IPS-20b (cell line): ENCODE measurements at regions not wholly inside any gene's neighbourhood (a gene's known extent, or its start where the extent isn't known, plus 50 kb on each side); places are given as distances from the start of the nearest gene placed in this dataset.

Experiments used
- H3K27ac ChIP-seq: one replicate; pipeline ENCODE4 v1.5.1; 2013; ENCODE audit warnings: low read length
- H3K27me3 ChIP-seq: 2 replicates; pipeline ENCODE4 v1.6.1; 2013; ENCODE audit warnings: mild to moderate bottlenecking, low read length, inconsistent platforms; ENCODE audit not compliant: insufficient read depth
- H3K36me3 ChIP-seq: 2 replicates; pipeline ENCODE4 v1.6.1; 2013; ENCODE audit warnings: low read depth, mild to moderate bottlenecking, inconsistent platforms, low read length, moderate library complexity; ENCODE audit not compliant: insufficient read depth
- H3K4me1 ChIP-seq: 2 replicates; pipeline ENCODE4 v1.6.1; 2013; ENCODE audit warnings: mild to moderate bottlenecking, control low read depth, inconsistent platforms, low read length, moderate library complexity; ENCODE audit not compliant: insufficient read depth
- H3K4me3 ChIP-seq: 2 replicates; pipeline ENCODE4 v1.5.1; 2013; ENCODE audit warnings: mild to moderate bottlenecking, low read length, inconsistent platforms
- H3K9ac ChIP-seq: 2 replicates; pipeline ENCODE4 v1.6.1; 2013; ENCODE audit warnings: low read depth, mild to moderate bottlenecking, inconsistent platforms, low read length, moderate library complexity
- H3K9me3 ChIP-seq: 2 replicates; pipeline ENCODE4 v1.6.1; 2013; ENCODE audit warnings: mild to moderate bottlenecking, low read depth, low read length, inconsistent platforms; ENCODE audit not compliant: insufficient read depth

GRCh38 chr2:67038195-67038594, 358.9 kb upstream of the ETAA1 start:
- no peaks in the 10 kb centered on the region for H3K4me1 ChIP-seq
- no peak overlapping the region for H3K27ac ChIP-seq
- no peak overlapping the region for H3K9ac ChIP-seq
- H3K27me3 ChIP-seq = no peaks in the 10 kb centered on the region
- H3K36me3 ChIP-seq = no peaks in the 10 kb centered on the region
- H3K9me3 ChIP-seq = no peaks in the 10 kb centered on the region
- H3K4me3 ChIP-seq = no peak overlapping the region

DNA sequence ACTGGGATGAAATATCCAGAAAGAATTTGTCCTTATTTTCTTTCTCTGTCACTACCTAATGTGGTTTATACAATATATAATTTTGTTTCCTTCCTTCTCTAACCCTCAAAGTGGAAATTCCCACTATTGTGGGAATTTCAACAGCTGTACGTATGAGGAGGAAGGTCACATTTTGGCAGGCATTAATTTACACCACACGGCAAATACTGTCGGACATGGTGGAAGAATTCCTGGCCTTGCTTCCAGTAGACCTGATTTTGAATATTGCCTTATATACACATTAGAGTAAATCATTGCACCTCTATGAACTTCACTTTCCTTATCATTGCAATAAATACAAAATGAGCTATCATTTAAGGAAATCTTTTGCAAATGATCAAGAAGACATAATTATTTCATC, 358.1 kb upstream of the ETAA1 start:
- Histone ChIP-seq H3K4me1 (no peaks in the 10 kb centered on the region), H3K27me3 (no peaks in the 10 kb centered on the region), H3K9ac (no peak overlapping the region), H3K4me3 (no peak overlapping the region), H3K36me3 (no peaks in the 10 kb centered on the region), H3K9me3 (no peaks in the 10 kb centered on the region), H3K27ac (no peak overlapping the region)

DNA sequence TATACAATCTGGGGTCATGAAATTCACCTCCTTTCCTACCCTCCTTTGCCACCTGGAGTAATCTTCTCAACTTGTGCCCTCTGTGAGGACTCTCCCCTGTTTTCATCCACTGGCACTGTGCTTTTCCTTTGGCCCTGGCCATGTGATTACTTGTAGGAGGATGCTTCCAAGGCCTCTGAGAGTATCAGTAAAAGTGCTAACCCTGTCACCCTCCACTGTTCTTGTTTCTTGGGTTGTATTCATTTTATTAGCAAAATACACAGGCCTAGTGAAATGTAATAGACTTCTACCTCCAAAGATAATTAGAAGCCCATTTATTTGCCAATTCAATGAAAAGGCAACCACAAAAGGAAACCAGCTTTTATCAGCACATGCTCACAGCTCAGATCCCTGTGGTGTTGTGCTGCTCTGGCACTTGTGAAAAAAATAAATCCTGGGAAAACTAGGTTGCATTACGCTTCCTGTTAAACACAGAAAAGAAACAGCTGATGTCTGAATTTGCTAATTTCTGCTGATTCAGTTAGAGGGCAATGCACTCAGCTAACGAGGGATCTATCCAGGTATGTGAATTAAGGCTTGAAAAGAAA, 357.5 kb upstream of the ETAA1 start:
- Histone ChIP-seq H3K36me3 (no peaks in the 10 kb centered on the region), H3K27ac (no peak overlapping the region), H3K9me3 (no peaks in the 10 kb centered on the region), H3K9ac (no peak overlapping the region), H3K4me3 (no peak overlapping the region), H3K27me3 (no peaks in the 10 kb centered on the region), H3K4me1 (no peaks in the 10 kb centered on the region)

- no peaks in the 10 kb centered on the region for H3K9me3 ChIP-seq
- H3K4me1 ChIP-seq = no peaks in the 10 kb centered on the region
- H3K36me3 ChIP-seq = no peaks in the 10 kb centered on the region
- H3K4me3 ChIP-seq = no peak overlapping the region
- H3K9ac ChIP-seq = no peak overlapping the region
- no peak overlapping the region for H3K27ac ChIP-seq
- H3K27me3 ChIP-seq = no peaks in the 10 kb centered on the region
These were observed 356.1 kb upstream of the ETAA1 start for GRCh38 chr2:67041051-67041450.

- H3K9ac ChIP-seq = no peak overlapping the region
- no peaks in the 10 kb centered on the region for H3K9me3 ChIP-seq
- H3K4me1 ChIP-seq = no peaks in the 10 kb centered on the region
- no peak overlapping the region for H3K27ac ChIP-seq
- no peak overlapping the region for H3K4me3 ChIP-seq
- no peaks in the 10 kb centered on the region for H3K27me3 ChIP-seq
- no peaks in the 10 kb centered on the region for H3K36me3 ChIP-seq
These were observed 353.2 kb upstream of the ETAA1 start for GRCh38 chr2:67043781-67044478.

GRCh38 chr2:67046591-67046990, 350.5 kb upstream of the ETAA1 start:
- Histone ChIP-seq H3K36me3 (no peaks in the 10 kb centered on the region), H3K4me3 (no peak overlapping the region), H3K4me1 (no peaks in the 10 kb centered on the region), H3K27me3 (no peaks in the 10 kb centered on the region), H3K27ac (no peak overlapping the region), H3K9ac (no peak overlapping the region), H3K9me3 (no peaks in the 10 kb centered on the region)

- Histone ChIP-seq H3K27ac (no peak overlapping the region), H3K9ac (no peak overlapping the region), H3K27me3 (no peaks in the 10 kb centered on the region), H3K4me1 (no peaks in the 10 kb centered on the region), H3K9me3 (no peaks in the 10 kb centered on the region), H3K4me3 (no peak overlapping the region), H3K36me3 (no peaks in the 10 kb centered on the region)
These were observed 348.8 kb upstream of the ETAA1 start for GRCh38 chr2:67048314-67048713.

- Histone ChIP-seq H3K4me3 (no peak overlapping the region), H3K4me1 (no peaks in the 10 kb centered on the region), H3K27ac (no peak overlapping the region), H3K9ac (no peak overlapping the region), H3K36me3 (no peaks in the 10 kb centered on the region), H3K9me3 (no peaks in the 10 kb centered on the region), H3K27me3 (no peaks in the 10 kb centered on the region)
These were observed 346.5 kb upstream of the ETAA1 start for GRCh38 chr2:67050622-67051021.

GRCh38 chr2:67054728-67055127, 342.4 kb upstream of the ETAA1 start:
- H3K27ac ChIP-seq = no peak overlapping the region
- no peak overlapping the region for H3K4me3 ChIP-seq
- H3K27me3 ChIP-seq = no peaks in the 10 kb centered on the region
- no peaks in the 10 kb centered on the region for H3K36me3 ChIP-seq
- H3K4me1 ChIP-seq = no peaks in the 10 kb centered on the region
- H3K9ac ChIP-seq = no peak overlapping the region
- H3K9me3 ChIP-seq = no peaks in the 10 kb centered on the region

DNA sequence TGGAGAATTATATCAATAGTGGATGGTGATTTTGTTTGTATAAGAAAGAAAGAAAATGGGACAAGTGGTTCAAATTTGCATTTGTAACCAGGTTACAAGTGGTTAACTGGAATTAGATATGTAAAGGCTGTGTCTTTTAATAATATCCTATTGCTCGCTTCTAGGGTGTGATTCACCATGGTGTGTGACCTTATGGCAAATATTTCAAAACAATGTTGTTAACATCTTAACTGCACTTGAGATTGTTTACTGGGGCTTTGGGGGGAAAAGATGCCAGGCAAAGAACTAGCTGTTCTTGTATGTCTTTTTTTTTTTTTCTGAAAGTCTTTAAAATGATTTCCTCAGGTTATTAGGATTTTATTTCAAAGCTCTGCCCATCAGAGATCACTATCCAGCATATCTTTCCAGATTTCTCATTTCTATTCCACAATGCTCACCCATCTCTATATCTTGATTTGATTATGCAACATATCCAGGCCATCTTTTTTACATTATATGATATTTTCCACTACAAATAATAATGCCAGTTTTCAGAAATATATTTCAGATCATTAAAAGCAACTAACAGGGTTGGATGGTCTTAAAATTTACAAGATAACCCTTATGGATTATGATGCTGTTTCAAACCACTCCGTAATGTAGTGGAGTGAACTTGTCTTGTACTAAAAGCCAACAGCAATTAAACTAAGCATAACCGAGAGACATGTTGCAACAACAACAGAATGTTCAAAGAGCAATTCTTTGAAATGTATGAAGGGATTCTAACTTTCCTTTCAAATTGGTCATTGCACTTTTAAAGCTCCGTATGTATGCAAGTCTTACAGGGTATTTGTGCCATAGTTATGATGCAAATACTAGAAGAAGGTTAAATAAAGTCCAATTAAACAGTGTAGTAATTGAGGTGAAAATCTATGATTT, 341.5 kb upstream of the ETAA1 start:
- Histone ChIP-seq H3K9ac (no peak overlapping the region), H3K9me3 (no peaks in the 10 kb centered on the region), H3K27me3 (no peaks in the 10 kb centered on the region), H3K4me3 (no peak overlapping the region), H3K4me1 (no peaks in the 10 kb centered on the region), H3K27ac (no peak overlapping the region), H3K36me3 (no peaks in the 10 kb centered on the region)

GRCh38 chr2:67057123-67057522, 340.0 kb upstream of the ETAA1 start:
- no peak overlapping the region for H3K4me3 ChIP-seq
- H3K9me3 ChIP-seq = no peaks in the 10 kb centered on the region
- no peak overlapping the region for H3K27ac ChIP-seq
- H3K36me3 ChIP-seq = no peaks in the 10 kb centered on the region
- no peaks in the 10 kb centered on the region for H3K4me1 ChIP-seq
- no peaks in the 10 kb centered on the region for H3K27me3 ChIP-seq
- H3K9ac ChIP-seq = no peak overlapping the region
